Epithelial cell of proximal tubule (primary cell): ENCODE measurements at regions not wholly inside any gene's neighbourhood (a gene's known extent, or its start where the extent isn't known, plus 50 kb on each side); places are given as distances from the start of the nearest gene placed in this dataset.

Experiments
- DNase-seq: peaks from one replicate; pipeline ENCODE4 v3.0.0-alpha.2; 2011; ENCODE audit warnings: low read depth
- H3K4me3 ChIP-seq: 2 replicates; pipeline ENCODE4 v1.5.1; 2011; ENCODE audit warnings: low read depth, mild to moderate bottlenecking, low read length
- TF ChIP-seq, protein P1 (sequence below): conservative IDR thresholded peaks from 2 replicates; pipeline ENCODE4 v1.5.1; 2012; ENCODE audit warnings: low read depth, mild to moderate bottlenecking, low read length

DNA sequence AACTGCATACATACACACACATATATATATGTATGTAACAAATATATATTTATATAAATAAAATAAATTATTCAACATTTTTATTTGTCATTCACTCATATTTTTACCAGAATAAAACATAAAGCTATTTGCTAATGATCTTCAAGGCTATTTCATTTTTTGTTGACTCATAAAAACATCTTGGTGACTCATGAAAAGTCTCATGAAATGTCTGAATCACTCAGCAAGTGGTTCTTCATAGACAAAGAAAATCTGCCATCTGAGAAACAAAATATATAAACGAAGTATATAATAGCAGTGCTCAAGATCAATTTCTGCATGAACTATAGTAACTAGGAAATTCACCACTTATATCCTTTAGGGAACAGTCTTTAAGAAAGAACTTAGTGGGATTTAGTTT, 764.8 kb upstream of the FAT3 start:
- no peak overlapping the region for H3K4me3 ChIP-seq
- TF ChIP-seq, protein P1, sequence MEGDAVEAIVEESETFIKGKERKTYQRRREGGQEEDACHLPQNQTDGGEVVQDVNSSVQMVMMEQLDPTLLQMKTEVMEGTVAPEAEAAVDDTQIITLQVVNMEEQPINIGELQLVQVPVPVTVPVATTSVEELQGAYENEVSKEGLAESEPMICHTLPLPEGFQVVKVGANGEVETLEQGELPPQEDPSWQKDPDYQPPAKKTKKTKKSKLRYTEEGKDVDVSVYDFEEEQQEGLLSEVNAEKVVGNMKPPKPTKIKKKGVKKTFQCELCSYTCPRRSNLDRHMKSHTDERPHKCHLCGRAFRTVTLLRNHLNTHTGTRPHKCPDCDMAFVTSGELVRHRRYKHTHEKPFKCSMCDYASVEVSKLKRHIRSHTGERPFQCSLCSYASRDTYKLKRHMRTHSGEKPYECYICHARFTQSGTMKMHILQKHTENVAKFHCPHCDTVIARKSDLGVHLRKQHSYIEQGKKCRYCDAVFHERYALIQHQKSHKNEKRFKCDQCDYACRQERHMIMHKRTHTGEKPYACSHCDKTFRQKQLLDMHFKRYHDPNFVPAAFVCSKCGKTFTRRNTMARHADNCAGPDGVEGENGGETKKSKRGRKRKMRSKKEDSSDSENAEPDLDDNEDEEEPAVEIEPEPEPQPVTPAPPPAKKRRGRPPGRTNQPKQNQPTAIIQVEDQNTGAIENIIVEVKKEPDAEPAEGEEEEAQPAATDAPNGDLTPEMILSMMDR = no peak
- no peak for DNase-seq

DNA sequence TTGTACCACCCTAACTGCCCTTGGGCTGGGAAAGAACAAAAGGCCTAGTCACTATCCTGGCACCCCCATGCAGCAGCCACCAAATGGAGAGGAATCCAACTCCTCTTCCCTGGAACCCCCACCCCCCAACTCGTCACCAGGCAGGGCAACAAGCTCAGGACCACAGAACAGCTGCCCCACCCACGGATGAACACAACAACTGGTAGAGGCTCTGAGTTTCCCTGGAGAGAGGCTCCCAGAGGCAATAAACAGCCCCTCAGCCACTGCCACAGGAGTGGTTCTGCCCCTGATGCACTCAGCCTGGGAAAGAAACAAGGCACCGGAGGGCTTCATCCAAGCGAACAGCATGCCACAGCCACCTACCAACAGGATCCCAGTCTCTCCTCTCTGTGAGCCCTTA, 778.4 kb upstream of the FAT3 start:
- DNase-seq = no peak
- H3K4me3 ChIP-seq = no peak overlapping the region
- TF ChIP-seq, protein P1 = no peak

DNA sequence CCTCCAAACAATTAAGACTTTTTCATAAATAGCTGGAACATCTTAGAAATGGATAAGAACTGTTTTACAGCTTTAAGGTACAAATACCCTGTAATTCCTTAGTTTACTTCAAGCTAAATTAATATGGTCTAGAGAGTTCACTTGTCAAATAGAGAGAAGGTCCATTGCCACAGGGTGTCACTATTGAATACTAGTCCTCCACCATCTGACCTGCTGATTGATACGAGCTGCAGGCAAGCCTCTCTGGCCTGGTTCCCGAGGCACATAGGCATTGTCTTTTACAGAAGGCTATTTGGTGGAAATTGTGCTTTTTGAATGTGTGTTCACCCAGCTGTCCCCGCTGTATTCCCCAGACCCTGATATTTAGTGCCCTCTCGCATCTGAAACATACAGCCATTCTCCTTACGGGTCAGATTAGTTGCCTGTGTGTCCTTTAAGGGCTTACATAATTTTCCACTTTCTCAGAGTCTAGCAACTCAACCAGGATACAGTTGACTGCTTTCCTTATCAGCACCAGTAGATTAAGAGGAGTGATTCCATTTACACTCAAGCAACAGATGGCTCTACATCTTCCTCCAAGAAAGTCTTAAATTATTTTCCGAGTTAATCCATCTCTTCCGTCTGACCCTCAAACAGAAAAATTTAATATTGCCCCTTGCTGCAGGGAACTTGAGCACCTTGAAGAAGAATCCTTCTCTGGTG, 788.8 kb upstream of the FAT3 start:
- no peak overlapping the region for H3K4me3 ChIP-seq
- TF ChIP-seq, protein P1 = peak; percentile 32
- DNase-seq = no peak

DNA sequence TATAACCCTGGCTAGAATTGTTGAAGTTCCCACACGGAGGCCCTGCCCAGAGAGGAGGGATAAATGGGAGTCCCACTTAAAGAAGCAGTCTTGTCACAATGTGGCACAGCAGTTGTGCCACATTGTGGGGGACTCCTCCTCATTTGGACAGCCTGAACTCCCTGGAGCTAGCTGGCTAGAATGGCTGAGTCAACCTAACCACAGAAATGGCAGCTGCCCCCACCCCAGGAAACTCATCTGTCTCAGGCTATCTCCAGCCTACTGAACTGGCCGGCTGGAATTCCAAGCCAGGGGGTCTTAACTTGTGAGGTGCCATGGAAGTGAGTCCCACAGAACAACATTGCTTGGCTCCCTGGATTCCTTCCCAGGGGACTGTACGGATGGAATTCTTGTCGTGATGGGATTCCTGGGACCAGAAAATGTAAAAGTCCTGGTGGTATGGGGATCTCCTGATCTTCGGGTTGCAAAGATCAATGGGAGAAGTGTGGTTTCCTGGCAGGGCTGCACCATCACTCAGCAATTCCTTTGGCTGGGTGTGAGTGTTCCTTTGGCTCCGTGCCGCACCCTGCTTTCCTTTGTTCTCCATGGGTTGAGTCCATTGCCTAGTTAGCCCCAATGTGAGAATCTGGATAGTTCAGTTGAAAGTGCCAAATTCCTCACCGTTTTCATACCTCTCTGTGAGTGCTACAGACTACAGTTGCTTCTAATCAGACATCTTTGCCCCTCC, 791.2 kb upstream of the FAT3 start:
- TF ChIP-seq, protein P1 = no peak
- no peak for DNase-seq
- H3K4me3 ChIP-seq = no peak overlapping the region

DNA sequence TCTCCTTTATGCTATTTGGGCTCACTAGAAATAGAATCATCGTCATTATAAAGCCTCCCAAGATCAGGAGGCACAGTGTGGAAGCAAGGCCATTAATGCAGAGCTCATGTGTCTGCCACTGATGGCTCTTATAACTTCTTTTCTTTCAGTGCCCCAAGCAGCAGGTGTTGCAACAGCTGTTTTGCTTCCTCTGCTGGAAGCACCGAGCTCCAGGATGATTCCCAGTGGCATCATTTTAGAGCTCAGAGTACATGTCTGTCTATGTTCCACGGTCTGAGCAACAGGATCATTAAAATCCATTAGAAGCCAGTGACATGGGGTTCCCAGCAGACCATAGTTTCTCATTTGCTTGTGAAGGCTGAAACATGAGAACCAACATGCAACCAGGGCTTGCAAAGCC, 803.0 kb upstream of the FAT3 start:
- TF ChIP-seq, protein P1 = no peak
- no peak for DNase-seq
- no peak overlapping the region for H3K4me3 ChIP-seq

DNA sequence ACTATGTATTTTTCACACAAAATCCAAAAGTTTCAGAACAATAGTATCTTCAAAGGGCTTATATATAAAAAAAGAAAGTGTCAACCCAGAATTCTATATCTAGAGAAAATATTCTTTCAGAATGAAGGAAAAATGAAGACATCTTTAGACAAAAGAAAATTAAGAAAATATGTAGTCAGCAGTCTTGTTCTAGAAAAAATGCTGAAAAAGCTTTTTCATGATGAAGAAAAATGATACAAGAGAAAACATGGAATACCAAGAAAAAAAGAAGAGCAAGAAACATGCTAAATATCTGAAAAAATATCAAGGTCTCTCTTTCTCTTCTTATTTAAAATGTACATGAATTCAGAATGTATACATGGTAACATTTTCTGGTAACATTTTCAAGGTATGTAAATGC, 816.8 kb upstream of the FAT3 start:
- no peak for DNase-seq
- H3K4me3 ChIP-seq = no peak overlapping the region
- TF ChIP-seq, protein P1 = no peak

DNA sequence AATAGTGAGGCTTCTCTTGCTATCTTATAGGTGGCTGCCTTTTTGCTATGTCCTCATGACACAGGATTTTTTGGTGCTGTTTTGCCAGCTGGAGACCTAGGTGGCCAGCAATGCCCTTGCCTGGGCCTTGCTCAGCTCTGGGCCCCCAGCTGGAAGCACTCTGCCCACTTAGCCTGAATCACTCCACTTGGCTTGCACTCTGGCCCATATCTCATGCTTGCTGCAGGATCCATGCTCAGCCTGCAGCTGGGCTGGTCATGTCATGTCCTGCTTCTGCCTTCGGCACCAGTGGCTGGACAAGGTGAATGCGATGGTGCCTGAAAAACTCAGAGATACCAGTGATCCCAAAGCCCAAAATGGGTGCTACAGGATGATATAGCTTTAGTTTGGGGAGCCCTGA, 818.6 kb upstream of the FAT3 start:
- no peak overlapping the region for H3K4me3 ChIP-seq

More for the DNA sequence above, 818.6 kb upstream of the FAT3 start:
- TF ChIP-seq, protein P1 = no peak
- no peak for DNase-seq
